ENCODE measurements at regions not wholly inside any gene's neighbourhood (a gene's known extent, or its start where the extent isn't known, plus 50 kb on each side); places are given as distances from the start of the nearest gene placed in this dataset.
"Not testable (repeated sequence)": the region's sequence is repeated elsewhere in the genome, so short reads cannot be mapped to it uniquely, and the experiment has no call there.

GRCh38 chr18:43827311-43827710 lies 550.0 kb upstream of the SYT4 start:
- Mint-ChIP-seq H3K4me1 (ENCODE audit: low read depth) (no peaks in the 10 kb centered on the region), H3K9me3 (peaks cover under 1% of the 10 kb centered on the region), H3K36me3 (ENCODE audit: insufficient read depth) (no peaks in the 10 kb centered on the region), H3K27me3 (ENCODE audit: low read depth) (no peaks in the 10 kb centered on the region), H3K4me3 (no peak overlapping the region)
- ATAC-seq, result no peak
- no peak for DNase-seq

DNA sequence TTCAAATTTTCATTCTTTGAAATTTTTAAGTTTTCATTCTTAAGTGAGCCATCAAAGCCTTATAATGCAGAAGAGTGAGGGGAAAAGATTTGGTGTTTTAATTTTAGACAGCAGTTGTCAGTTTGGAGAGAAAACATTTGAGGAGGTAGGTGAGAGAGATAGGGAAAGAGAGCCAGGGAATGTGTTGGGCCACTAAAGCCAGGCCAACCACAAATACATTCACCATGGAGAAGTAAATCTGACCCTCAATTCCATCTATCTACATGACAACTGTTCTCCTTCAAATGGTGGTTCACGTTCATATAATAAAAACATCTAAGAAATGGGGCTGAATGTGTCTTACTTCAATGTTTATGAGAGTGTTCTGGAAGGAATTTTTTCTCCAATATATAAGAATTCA lies 553.0 kb upstream of the SYT4 start:
- H3K36me3 Mint-ChIP-seq (ENCODE audit: insufficient read depth), result no peaks in the 10 kb centered on the region

DNA sequence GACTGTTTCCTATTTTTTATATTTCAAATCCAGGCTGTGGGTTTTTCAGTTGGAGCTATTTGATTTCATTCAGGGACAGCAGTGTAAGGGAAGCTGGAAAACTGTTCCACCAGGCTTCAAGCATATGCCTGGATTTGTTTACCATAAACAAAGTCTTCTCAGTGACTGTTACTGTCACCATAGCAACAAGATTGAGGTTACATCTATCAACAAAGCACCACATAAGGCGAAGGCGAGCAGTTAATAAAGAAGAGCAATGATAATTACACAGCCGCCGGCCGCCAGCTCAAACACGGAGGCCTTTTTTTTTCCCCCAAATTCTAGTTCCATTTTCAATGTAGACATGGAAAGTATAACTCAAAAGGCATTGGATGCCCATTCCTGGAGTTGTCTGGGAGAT lies 553.7 kb upstream of the SYT4 start:
- ATAC-seq (no peak), DNase-seq (no peak)
- Mint-ChIP-seq H3K36me3 (ENCODE audit: insufficient read depth) (no peaks in the 10 kb centered on the region), H3K9me3 (peaks cover 3% of the 10 kb centered on the region), H3K4me1 (ENCODE audit: low read depth) (no peaks in the 10 kb centered on the region), H3K4me3 (no peak overlapping the region), H3K27me3 (ENCODE audit: low read depth) (no peaks in the 10 kb centered on the region)

More for the DNA sequence above, 553.0 kb upstream of the SYT4 start:
- H3K4me1 Mint-ChIP-seq (ENCODE audit: low read depth), result no peaks in the 10 kb centered on the region
- H3K9me3 Mint-ChIP-seq, result peaks cover 3% of the 10 kb centered on the region
- no peaks in the 10 kb centered on the region for H3K27me3 Mint-ChIP-seq (ENCODE audit: low read depth)
- no peak overlapping the region for H3K4me3 Mint-ChIP-seq
- ATAC-seq (no peak), DNase-seq (no peak)

GRCh38 chr18:43846299-43846698 lies 569.0 kb upstream of the SYT4 start:
- Mint-ChIP-seq H3K36me3 (ENCODE audit: insufficient read depth) (no peaks in the 10 kb centered on the region), H3K9me3 (peaks cover 9% of the 10 kb centered on the region), H3K27me3 (ENCODE audit: low read depth) (no peaks in the 10 kb centered on the region), H3K4me3 (no peak overlapping the region), H3K4me1 (ENCODE audit: low read depth) (no peaks in the 10 kb centered on the region)
- ATAC-seq (no peak), DNase-seq (no peak)

DNA sequence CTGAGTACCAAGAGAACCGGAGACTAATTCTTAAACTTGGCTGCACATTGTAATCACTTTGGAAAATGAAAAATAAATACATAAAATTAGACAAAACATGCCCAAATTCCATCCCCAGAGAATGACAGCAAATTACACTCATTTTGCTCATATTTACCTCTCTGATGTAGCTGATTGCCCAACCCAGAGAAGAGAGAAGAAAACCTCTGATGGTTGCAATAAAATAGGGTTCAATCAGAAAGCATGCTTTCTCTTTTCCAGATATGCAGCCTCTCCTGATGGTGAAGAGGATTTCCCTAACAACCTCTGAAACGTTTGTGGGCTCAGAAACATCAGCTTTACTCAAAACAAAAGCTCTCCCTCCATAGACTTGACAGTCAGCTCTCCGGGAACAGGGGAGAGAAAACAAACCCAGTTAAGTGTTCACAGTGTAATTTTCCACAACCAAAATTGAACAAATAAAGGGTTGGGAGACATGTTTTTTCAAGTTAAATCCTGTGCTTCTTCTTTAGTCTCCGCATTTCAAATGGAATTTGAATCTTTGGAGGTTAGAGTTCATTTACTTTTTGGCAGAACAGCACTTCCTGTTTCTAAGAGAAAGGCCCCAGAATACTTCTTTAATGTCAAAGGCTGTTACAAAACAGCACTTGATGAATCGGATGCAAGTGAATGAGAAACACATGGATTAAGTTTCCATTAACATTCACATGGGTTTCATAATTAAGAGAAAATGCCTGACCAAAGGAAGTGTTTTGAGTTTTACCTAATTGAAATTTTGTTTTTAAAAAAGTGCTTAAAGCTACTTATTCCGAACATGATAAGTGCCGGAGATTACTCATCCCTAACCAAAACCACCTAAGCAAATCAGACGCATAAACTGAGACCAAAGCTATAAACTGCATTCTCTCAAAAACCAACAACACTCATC lies 570.1 kb upstream of the SYT4 start:
- Mint-ChIP-seq H3K36me3 (ENCODE audit: insufficient read depth) (no peaks in the 10 kb centered on the region), H3K27me3 (ENCODE audit: low read depth) (no peaks in the 10 kb centered on the region), H3K4me1 (ENCODE audit: low read depth) (no peaks in the 10 kb centered on the region), H3K9me3 (peaks cover 12% of the 10 kb centered on the region), H3K4me3 (no peak overlapping the region)
- ATAC-seq (no peak), DNase-seq (no peak)

GRCh38 chr18:43849831-43850230 lies 572.5 kb upstream of the SYT4 start:
- ATAC-seq; DNase-seq; H3K4me1 Mint-ChIP-seq (ENCODE audit: low read depth); H3K27me3 Mint-ChIP-seq (ENCODE audit: low read depth); H3K4me3 Mint-ChIP-seq; H3K36me3 Mint-ChIP-seq (ENCODE audit: insufficient read depth): not testable (repeated sequence)
- H3K9me3 Mint-ChIP-seq, result peaks cover 12% of the 10 kb centered on the region

DNA sequence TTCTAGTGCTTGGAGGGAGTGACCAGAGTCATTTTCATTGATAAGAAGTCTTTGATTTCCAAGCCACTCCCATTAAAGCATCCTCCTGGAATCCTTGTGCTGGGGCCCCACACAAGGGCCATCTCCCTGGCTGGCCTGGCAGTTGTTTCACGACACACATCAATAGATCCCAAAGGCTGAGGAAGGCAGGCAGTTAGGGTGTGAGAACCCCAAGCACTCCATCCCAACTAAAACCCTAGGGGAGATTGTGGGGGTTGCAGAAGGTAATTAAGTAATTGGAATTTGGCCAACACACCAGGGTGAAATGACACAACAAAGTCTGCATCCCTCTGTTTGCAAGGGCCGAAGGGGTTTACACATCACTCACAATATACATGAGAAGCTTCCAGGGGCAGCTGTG lies 578.1 kb upstream of the SYT4 start:
- DNase-seq, result no peak

GRCh38 chr18:43863180-43863579 lies 585.9 kb upstream of the SYT4 start:
- H3K4me3 Mint-ChIP-seq, result no peak overlapping the region
- ATAC-seq (no peak), DNase-seq (no peak)
- peaks cover 21% of the 10 kb centered on the region for H3K9me3 Mint-ChIP-seq
- H3K4me1 Mint-ChIP-seq (ENCODE audit: low read depth), result no peaks in the 10 kb centered on the region
- no peaks in the 10 kb centered on the region for H3K36me3 Mint-ChIP-seq (ENCODE audit: insufficient read depth)
- no peaks in the 10 kb centered on the region for H3K27me3 Mint-ChIP-seq (ENCODE audit: low read depth)

More for the DNA sequence above, 578.1 kb upstream of the SYT4 start:
- Mint-ChIP-seq H3K27me3 (ENCODE audit: low read depth) (no peaks in the 10 kb centered on the region), H3K36me3 (ENCODE audit: insufficient read depth) (no peaks in the 10 kb centered on the region), H3K4me3 (no peak overlapping the region), H3K4me1 (ENCODE audit: low read depth) (no peaks in the 10 kb centered on the region), H3K9me3 (peaks cover 8% of the 10 kb centered on the region)
- no peak for ATAC-seq

DNA sequence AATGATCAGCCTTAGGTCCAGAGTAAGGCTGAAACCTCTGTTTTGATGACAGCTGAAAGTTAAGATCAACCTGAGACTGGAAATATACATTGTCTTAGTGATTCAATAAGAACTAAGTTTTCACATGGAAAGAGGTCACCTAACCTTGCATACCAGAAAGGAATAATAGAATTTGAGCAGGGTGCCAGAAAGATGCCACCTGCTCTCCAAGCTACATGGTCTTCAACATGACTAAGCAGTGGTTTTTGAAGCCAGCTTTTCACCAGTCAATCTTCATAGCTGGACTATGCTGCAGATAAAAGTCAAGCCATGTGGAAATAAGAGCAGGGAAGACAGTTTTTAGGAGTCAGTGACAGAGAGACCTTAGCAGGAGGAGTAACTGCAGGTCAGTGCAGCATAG lies 589.4 kb upstream of the SYT4 start:
- Mint-ChIP-seq H3K36me3 (ENCODE audit: insufficient read depth) (no peaks in the 10 kb centered on the region), H3K27me3 (ENCODE audit: low read depth) (no peaks in the 10 kb centered on the region), H3K4me1 (ENCODE audit: low read depth) (no peaks in the 10 kb centered on the region), H3K9me3 (peaks cover 18% of the 10 kb centered on the region), H3K4me3 (no peak overlapping the region)
- ATAC-seq (no peak), DNase-seq (no peak)

- Mint-ChIP-seq H3K9me3 (peaks cover 18% of the 10 kb centered on the region), H3K36me3 (ENCODE audit: insufficient read depth) (no peaks in the 10 kb centered on the region), H3K4me1 (ENCODE audit: low read depth) (no peaks in the 10 kb centered on the region), H3K27me3 (ENCODE audit: low read depth) (no peaks in the 10 kb centered on the region), H3K4me3 (no peak overlapping the region)
- ATAC-seq (no peak), DNase-seq (no peak)
Observed at GRCh38 chr18:43868497-43868995, 591.3 kb upstream of the SYT4 start.

- H3K4me1 Mint-ChIP-seq (ENCODE audit: low read depth), result no peaks in the 10 kb centered on the region
- H3K27me3 Mint-ChIP-seq (ENCODE audit: low read depth), result no peaks in the 10 kb centered on the region
- no peaks in the 10 kb centered on the region for H3K36me3 Mint-ChIP-seq (ENCODE audit: insufficient read depth)
- peaks cover 18% of the 10 kb centered on the region for H3K9me3 Mint-ChIP-seq
- no peak overlapping the region for H3K4me3 Mint-ChIP-seq
- DNase-seq, result no peak
- ATAC-seq, result no peak
Observed at GRCh38 chr18:43869451-43870008, 592.2 kb upstream of the SYT4 start.

DNA sequence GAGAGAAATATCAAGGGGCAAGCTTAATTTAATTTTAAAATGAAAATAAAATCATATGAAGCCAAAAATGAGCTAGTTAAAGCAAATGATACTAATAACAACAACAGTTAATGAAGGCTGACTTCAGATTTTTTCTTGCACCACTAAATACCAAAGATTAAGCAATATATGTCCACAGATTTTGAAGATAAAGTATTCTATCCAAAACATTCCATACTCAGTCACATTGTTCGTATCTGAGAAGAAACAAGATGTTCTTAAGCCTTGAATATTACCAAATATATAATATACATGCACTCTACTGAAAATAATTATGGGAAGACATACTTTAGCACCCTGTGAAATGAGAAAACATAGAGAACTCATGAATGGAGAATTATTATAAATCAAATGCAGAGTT lies 593.3 kb upstream of the SYT4 start:
- no peaks in the 10 kb centered on the region for H3K36me3 Mint-ChIP-seq (ENCODE audit: insufficient read depth)
- peaks cover 12% of the 10 kb centered on the region for H3K9me3 Mint-ChIP-seq
- no peak for ATAC-seq
- DNase-seq, result no peak
- H3K4me3 Mint-ChIP-seq, result no peak overlapping the region
- H3K27me3 Mint-ChIP-seq (ENCODE audit: low read depth), result no peaks in the 10 kb centered on the region
- no peaks in the 10 kb centered on the region for H3K4me1 Mint-ChIP-seq (ENCODE audit: low read depth)

GRCh38 chr18:43875511-43875910 lies 598.2 kb upstream of the SYT4 start:
- H3K9me3 Mint-ChIP-seq, result peaks cover 9% of the 10 kb centered on the region
- no peaks in the 10 kb centered on the region for H3K4me1 Mint-ChIP-seq (ENCODE audit: low read depth)
- no peaks in the 10 kb centered on the region for H3K36me3 Mint-ChIP-seq (ENCODE audit: insufficient read depth)
- no peaks in the 10 kb centered on the region for H3K27me3 Mint-ChIP-seq (ENCODE audit: low read depth)
- no peak overlapping the region for H3K4me3 Mint-ChIP-seq
- DNase-seq, result no peak
- no peak for ATAC-seq

DNA sequence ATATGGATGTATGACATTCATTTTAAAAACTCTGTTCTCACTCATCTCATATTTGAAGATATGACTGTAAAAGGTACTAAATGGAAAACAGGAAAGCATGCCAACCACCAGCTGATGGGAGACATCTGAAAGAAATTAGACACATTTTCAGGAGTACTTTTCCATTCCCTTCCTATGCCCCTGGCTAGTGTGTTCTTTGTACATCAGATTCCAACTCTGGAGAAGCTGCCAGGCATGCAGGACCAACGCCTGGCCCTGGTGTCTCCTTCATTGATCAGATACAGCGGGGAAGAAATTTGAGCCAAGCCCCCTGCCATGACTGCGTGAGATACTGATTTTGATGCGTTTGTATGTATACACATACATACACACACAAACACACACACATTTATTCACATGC lies 599.0 kb upstream of the SYT4 start:
- DNase-seq (no peak), ATAC-seq (no peak)
- Mint-ChIP-seq H3K9me3 (peaks cover 9% of the 10 kb centered on the region), H3K4me1 (ENCODE audit: low read depth) (no peaks in the 10 kb centered on the region), H3K27me3 (ENCODE audit: low read depth) (no peaks in the 10 kb centered on the region), H3K36me3 (ENCODE audit: insufficient read depth) (no peaks in the 10 kb centered on the region), H3K4me3 (no peak overlapping the region)

GRCh38 chr18:43876748-43877147 lies 599.5 kb upstream of the SYT4 start:
- Mint-ChIP-seq H3K9me3 (peaks cover 9% of the 10 kb centered on the region), H3K4me3 (no peak overlapping the region), H3K4me1 (ENCODE audit: low read depth) (no peaks in the 10 kb centered on the region), H3K36me3 (ENCODE audit: insufficient read depth) (no peaks in the 10 kb centered on the region), H3K27me3 (ENCODE audit: low read depth) (no peaks in the 10 kb centered on the region)
- ATAC-seq (no peak), DNase-seq (no peak)

All from activated T-cell treated with anti-CD3 and anti-CD28 coated beads, Interleukin-2, amount 50 U/mL, for 4 hours (primary cell).